ENCODE measurements at regions not wholly inside any gene's neighbourhood (a gene's known extent, or its start where the extent isn't known, plus 50 kb on each side); places are given as distances from the start of the nearest gene placed in this dataset.

DNA sequence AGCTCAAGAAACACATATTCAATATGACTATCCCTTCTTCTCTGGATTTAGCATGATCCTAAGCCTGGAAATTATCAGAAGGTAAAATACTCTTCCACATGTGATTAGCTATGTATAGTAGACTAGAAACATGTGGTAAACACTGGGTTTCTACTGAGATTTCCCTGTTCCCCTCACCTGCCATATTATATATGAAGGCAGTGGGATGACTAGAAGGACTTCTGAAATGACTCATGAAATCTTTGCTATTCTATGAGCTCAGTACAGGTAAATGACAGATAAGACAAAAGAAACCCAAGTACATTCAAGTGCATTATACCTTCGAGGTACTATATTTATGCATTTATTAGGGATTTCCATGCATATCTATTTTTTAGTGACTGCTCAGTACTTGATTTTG, 152.9 kb downstream of the DNAJB9 start:
- Histone ChIP-seq H3K79me2 (ENCODE audit: control insufficient read depth, insufficient read depth, low read length) (no peaks in the 10 kb centered on the region), H3K27ac (ENCODE audit: control insufficient read depth, insufficient read depth) (no peak overlapping the region), H3K4me3 (no peak overlapping the region), H4K20me1 (ENCODE audit: control insufficient read depth, insufficient read depth) (no peaks in the 10 kb centered on the region), H3K4me2 (ENCODE audit: control insufficient read depth, insufficient read depth) (no peak overlapping the region), H3K9me3 (replicated peaks; ENCODE audit: control insufficient read depth, insufficient read depth, low read length) (no peaks in the 10 kb centered on the region), H3K36me3 (ENCODE audit: control insufficient read depth in 2 of 2, insufficient read depth in 2 of 2, low read length in 1 of 2) (no peaks in the 10 kb centered on the region), H3K4me1 (ENCODE audit: control insufficient read depth, insufficient read depth, low read length) (no peaks in the 10 kb centered on the region), H2AFZ (ENCODE audit: control insufficient read depth, low read depth, low read length) (no peak overlapping the region), H3K9ac (ENCODE audit: control insufficient read depth, insufficient read depth, low read length) (no peak overlapping the region), H3K27me3 (replicated peaks in 1 of 2; ENCODE audit: control insufficient read depth in 2 of 2, insufficient read depth in 2 of 2, low read length in 1 of 2) (no peaks in the 10 kb centered on the region)
- in situ Hi-C loops (cut with MboI) (no loop called here), intact Hi-C loops (cut with micrococcal nuclease; ENCODE audit: unreplicated experiment) (no loop called here)
- ChIA-PET SMC1A (ENCODE audit: uncharacterized antibody, unreplicated experiment) (no interaction called here), RAD21 (ENCODE audit: unreplicated experiment) (no interaction called here), CTCF (interaction anchor here (1.1 kb wide), 1 partner anchor 371 kb away, joined by 5 read pairs; no protein-coding TSS in a partner anchor), POLR2A (no interaction called here)
- ATAC-seq (no peak), FAIRE-seq (no peak), DNase-seq (ENCODE audit: low read depth, low spot score) (no peak)
- no peak for TF ChIP-seq ZNF592 (IDR thresholded peaks at IDR 0.05)
- TF ChIP-seq EED (IDR thresholded peaks at IDR 0.05; ENCODE audit: low read depth): no peak
- no peak for TF ChIP-seq E2F8 (IDR thresholded peaks at IDR 0.05; ENCODE audit: low read depth, partially characterized antibody)
- TF ChIP-seq JUNB (IDR thresholded peaks at IDR 0.05): 0 out of 2 replicates have a peak, but pooled peaks have one; percentile 10
- TF ChIP-seq, protein P1, sequence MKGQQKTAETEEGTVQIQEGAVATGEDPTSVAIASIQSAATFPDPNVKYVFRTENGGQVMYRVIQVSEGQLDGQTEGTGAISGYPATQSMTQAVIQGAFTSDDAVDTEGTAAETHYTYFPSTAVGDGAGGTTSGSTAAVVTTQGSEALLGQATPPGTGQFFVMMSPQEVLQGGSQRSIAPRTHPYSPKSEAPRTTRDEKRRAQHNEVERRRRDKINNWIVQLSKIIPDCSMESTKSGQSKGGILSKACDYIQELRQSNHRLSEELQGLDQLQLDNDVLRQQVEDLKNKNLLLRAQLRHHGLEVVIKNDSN (IDR thresholded peaks at IDR 0.05; ENCODE audit: borderline replicate concordance, extremely low read length, insufficient read depth, low read depth, low read length): no peak
- WGBS (ENCODE audit: insufficient coverage, insufficient replicate concordance, low lambda C conversion rate, missing lambda C conversion rate): 0% methylated on average over 1 of the region's 1 CpG
- no TSS peak for BruUV-seq (replicated peaks)
